HG02678 (cell line): ENCODE measurements at regions not wholly inside any gene's neighbourhood (a gene's known extent, or its start where the extent isn't known, plus 50 kb on each side); places are given as distances from the start of the nearest gene placed in this dataset.
"Not testable (repeated sequence)": the region's sequence is repeated elsewhere in the genome, so short reads cannot be mapped to it uniquely, and the experiment has no call there.

Experiments used
- ATAC-seq: cut with Tn5 transposase; IDR thresholded peaks from one replicate; pipeline ENCODE4 v1.9.1; 2021; ENCODE audit warnings: mild to moderate bottlenecking, moderate library complexity; ENCODE audit not compliant: unreplicated experiment

DNA sequence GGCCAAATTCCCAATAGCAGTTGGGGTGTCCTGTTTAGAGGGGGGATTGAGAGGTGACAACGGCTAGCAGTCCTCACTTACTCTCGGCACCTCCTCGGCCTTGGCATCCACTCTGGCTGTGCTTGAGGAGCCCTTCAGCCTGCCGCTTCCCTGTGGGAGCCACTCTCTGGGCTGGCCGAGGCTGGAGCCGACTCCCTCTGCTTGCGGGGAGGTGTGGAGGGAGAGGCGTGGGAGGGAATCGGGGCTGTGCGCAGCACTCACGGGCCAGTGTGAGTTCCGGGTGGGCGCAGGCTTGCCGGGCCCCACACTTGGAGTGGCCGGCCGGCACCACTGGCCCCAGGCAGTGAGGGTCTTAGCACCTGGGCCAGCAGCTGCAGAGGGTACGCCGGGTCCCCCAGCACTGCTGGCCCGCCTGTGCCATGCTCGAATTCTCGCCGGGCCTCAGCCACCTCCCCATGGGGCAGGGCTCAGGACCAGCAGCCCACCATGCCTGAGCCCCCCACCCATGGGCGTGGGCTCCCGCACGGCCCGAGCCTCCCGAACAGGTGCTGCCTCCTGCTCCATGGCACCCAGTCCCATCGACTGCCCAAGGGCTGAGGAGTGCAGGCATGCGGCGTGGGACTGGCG, 705.9 kb upstream of the ZNF804A start:
- ATAC-seq, result no peak

DNA sequence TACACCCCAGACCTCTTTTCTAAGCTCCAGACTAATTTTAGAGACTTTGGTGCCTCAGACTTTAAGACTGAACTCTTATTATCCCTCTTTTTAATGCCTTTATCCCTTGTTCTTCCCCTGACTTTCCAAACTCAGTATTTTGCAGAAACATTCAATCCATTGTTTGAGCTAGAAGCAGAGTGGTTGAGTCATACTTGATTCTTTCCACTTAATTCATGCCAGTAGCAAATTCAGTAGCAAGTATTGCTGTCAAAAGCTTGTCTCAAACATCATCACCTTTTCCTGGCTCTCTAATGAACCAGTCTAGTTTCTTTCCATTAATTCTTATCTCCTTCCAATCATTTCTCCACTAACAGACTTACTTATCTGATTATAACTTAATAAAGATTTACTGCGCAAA, 699.7 kb upstream of the ZNF804A start:
- ATAC-seq, result no peak

DNA sequence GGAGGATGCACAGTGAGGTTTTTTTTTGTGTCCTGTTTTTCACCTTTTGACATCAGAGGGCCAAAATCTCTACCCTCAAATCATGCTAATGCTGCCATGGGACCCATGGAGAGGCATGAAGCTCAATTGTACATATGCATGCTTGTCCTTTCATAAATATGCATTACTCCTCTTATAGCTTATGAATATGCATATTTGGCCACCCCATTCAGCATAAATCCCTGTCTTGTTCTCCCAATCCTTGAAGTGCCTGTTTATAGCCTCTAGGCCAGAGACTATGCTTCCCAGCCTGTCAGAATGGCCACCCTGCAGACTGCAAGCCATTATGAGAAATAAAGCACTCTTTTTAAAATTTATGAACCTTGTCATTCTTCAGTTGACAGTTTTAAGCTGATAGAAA, 696.4 kb upstream of the ZNF804A start:
- no peak for ATAC-seq

DNA sequence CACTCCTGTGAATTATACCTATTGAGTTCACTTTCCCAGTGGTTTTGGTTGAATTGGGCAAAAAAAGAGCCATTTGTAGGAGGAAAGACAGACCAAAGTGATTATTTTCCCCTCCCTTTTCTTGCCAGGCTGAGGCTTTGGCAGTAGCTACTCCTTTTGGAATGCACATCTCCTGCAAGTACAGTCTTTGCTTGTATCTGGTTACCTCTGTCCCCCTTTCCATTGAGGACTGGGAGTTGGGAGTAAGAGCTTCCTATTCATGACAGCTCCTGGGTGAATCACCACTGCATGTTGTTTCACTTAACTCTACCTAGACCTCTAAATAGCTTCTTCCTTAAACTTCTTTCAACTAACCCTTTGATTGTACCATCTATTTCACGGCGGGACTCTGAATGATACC, 695.3 kb upstream of the ZNF804A start:
- ATAC-seq, result no peak

DNA sequence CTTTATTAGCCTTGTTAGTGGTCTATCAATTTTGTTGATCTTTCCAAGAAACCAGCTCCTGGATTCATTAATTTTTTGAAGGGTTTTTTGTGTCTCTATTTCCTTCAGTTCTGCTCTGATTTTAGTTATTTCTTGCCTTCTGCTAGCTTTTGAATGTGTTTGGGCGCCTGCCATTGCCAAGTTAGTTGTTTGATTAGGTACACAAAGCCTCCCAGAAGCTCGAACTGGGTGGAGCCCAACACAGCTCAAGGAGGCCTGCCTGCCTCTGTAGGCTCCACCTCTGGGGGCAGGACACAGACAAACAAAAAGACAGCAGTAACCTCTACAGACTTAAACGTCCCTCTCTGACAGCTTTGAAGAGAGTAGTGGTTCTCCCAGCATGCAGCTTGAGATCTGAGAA, 682.3 kb upstream of the ZNF804A start:
- ATAC-seq, result not testable (repeated sequence)

DNA sequence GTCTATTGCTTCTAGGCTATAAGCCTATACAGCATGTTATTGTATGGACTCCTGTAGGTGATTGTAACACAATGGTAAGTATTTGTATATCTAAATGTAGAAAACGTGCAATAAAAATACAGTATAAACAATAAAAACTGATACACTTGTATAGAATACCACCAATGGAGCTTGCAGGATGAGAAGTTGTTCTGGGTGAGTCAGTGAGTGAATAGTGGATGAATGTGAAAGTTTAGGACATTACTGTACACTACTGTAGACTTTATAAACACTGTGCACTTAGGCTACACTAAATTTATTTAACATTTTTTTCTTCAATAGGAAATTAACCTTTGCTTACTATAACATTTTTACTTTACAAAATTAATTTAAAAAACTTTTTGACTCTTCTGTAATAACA, 679.2 kb upstream of the ZNF804A start:
- ATAC-seq, result no peak

DNA sequence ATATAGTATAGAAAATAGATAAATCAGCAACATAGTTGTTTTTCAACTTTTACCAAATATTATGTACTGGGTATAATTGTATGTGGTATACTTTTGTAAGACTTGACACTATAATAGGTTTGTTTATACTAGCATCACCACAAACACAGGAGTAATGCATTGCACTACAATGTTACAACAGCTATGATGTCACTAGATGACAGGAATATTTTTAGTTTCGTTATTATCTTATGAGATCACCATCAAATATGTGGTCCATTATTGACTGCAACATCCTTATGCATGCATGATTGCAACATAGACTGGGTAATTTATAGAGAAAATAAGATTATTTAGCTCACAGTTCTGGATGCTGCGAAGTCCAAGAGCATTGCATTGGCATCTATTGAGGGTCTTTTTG, 678.4 kb upstream of the ZNF804A start:
- ATAC-seq, result no peak

DNA sequence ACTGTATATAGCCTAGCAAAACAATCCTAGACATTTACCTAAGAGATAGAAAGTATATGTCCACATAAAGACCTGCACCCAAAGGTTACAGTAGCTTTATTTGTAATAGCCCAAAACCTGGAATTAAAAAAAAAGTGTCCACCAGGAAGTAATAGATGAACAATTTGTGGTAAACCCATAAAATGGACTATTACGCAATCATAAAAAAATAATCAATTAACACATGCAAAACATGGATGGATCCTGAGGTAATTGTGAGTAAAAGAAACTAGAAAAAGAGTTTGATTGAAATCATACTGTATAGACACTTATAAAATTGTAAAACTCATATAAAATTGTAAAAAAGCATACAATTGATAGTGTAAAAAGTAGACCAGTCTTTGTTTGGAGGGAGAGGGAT, 673.0 kb upstream of the ZNF804A start:
- no peak for ATAC-seq

DNA sequence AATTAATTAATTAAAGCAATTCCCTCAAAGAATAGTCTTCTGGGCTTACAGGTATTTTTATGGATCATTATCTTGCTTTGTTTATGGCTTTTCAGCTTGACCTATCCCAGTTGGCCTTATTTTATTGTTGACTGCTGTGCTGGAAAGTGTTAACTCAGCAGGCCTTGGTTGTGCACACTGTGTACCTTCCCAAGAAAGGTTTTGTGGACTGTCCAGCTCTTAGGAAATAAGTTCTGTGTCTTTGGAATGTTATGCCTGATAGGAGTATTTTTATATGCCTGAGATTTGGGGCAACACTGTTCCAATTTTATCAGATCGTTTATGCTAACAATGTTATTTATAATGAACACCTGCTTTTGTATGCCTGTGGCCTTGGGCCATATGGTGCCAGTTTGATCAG, 671.9 kb upstream of the ZNF804A start:
- no peak for ATAC-seq

DNA sequence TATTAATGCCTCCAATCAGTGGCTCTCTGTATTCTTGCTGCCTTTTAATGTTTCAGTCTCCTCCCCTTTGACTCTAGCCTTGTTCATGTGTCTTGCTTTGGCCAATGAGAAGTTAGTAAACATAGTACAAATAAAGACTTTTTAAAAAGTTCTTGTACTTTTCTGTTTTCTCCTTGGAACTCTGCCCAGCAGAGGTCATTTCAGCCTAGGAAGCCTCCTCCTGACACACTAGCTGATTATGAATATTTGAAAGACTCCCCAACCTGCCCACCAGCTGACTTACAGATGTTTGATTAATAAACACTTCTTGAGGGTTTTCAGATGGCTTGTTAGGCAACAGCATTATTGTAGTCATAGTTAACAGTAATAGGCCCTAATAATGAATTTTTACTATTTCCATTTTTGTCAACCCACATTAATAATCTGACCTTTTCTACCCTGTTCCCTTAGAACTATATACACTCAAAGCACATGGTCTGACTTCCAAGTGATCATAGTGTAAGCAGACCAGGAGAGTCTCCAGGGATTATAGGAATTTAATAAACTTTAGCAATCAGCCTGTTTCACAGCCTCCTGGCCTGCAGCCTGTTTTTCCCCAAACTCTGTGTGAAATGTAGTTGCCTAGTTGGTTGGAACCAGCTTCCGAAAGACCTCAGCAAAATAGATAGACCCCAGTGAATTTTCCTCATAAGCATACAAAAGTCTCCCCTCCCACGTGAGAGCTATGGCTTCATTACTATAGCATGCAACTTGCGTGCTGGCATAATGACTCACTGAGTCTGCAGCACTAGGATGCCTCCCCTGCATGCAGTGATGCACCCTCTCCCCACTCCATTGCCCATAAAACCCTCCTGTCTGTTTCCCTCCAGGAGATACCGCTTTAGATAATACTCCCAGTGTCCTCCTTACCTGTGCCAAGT, 670.7 kb upstream of the ZNF804A start:
- no peak for ATAC-seq

DNA sequence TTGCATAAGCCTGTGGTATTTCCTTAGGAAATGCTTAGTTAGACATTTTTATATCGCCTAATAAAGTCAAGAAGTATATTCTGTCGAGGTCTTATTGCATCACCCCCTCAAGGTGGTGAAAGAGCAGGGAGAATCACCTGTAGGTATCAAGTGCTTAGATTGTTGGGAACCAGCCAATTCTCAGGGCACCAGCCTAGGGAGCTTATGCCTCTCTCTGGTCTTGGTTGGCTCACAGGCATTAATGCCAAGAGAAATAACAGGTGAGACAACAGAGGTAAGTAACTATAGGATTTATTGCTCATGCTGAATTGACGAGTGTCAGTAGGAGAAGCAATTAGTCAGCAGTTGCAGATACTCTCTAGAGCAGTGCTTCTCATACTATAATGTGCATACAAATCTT, 663.3 kb upstream of the ZNF804A start:
- no peak for ATAC-seq

DNA sequence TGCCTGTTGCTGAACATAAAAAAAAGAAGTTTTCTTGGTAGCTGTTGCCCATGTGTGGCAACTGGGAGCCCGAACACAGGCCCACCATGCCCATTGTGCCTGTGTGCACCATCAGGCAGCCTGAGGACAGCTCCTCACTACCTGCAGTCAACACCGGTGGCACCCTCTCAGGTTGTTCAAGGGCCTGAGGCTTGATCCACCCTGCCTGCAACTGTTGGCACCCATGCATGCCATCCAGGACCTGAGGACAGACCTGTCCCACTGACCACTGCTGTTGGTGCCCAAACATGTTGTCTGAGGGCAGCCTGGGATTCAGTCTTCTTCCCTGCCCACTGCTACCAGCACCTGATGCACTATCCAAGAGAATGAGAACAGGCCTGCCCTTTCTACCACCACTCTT, 661.1 kb upstream of the ZNF804A start:
- ATAC-seq, result no peak

DNA sequence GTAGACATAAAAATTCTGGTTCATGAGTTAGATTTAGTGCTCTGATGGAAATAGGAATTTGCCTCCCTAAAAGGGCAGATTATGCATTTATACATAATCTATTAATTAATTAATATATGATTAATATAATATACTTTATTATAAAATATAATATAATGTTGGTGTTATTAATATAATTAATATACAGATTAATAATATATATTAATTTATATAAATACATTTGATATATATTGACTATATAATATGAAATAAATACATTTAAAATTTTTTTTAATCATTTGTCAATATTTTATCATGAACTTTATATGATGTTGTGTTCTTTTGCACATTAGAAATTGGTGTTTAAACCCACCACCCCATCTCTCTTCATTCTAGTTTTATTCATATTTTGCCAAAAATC, 652.1 kb upstream of the ZNF804A start:
- ATAC-seq, result no peak

DNA sequence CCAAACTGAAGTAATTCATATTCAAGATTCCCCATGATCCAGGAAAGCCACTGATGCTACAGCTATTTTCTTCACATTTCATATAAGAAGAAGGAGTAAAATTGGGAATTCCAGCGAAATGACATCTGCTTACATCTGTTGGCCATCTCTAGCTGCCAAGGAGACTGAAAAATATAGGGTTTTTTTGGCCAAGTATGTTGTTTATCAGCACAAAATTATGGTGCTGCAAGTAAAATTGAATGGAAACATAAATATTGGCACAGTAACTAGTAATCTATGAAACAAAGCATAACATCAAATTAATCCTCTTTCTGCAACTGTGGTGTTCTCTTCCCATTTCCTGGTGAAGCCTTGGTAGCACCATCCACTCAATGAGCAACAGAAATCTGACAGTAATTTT, 649.5 kb upstream of the ZNF804A start:
- ATAC-seq, result no peak

DNA sequence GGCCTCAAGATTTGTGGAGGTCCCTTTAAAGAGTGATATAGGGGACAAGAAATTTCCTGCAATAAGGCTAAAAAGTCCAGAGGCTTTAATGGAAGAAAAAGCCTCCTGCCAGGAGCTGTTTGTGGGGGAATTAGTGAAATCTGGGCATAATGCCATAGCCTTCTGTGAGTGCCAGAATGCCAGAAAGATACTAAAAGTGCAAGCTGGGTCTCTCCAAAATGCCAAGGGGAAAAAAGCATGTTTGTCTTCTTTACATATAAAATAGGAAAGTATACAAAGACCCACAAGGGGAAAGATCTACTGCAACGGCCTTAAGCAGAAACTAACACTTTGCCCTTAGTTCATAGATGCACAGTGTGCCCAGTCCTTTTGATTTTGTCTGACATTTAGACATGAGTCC, 647.7 kb upstream of the ZNF804A start:
- ATAC-seq, result no peak

DNA sequence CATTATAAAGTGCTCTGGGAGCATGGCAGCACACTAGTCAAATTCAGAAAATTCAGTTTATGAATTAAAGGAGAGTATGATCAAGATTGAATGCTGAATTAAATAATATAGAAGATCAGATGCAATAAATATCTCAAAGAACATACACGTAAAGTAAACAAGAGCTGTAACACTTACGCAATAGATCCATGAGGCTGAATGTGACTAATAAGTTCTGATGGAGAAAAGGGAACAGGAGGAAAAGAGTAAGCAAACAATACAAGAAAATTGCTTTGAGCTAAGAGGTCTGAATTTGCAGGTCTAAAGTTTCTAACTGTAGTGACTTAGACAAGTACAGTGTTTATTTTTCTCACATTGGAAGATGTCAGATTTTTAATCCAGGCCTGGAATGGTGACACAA, 646.7 kb upstream of the ZNF804A start:
- no peak for ATAC-seq

DNA sequence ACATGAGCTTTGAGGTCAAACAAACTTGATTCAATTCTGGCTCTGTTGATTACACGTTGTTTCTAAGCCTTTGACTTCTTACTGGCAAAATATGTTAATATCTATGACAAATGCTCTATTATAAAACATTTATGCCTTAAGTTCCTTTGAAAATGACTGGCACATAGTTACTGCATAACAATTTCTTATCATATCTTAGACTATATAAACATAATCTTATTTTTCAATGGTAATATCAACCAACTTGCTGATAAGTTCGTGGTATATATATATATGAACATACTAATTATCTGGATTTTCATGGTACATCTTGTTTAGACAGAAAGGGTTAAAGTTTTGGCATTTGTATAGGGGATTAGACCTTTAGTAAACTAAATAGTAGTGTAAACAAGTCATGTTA, 645.6 kb upstream of the ZNF804A start:
- ATAC-seq, result no peak

DNA sequence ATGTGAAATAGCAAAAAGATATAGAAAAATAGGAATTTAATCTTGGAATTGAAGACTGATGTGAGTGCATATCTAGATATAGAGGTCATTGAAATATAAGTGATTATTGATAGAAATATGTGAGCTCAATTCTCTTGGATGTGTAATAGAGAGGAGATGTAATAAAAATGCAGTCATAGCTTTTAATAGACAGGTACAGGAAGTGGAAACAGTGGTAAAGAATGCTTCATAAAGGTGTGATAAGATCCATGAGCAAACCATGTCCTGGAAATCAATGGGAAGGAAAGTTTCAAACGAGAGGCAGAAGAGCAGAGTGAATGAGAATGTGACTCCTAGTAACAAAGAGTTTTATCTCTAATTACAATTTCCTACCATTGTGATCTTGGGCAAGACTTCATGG, 634.7 kb upstream of the ZNF804A start:
- no peak for ATAC-seq

DNA sequence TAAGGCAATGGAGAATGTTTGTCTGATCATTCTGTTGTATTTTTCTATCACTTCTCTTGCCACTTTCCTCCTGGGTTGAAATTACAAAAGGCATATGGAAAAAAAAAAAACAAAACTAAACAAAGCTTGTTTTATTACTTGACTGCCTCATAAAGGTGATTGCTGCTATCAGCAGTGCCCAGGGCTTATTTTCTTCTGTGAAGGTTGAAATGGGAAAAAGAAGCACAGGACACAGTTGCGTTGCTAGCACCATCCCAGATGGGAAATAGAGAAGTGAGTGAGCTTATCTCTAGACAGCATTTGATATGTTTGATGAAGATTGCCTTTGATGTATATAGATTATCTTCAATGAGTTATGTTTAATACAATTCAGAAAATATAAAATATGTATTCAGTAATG, 633.8 kb upstream of the ZNF804A start:
- ATAC-seq, result no peak

DNA sequence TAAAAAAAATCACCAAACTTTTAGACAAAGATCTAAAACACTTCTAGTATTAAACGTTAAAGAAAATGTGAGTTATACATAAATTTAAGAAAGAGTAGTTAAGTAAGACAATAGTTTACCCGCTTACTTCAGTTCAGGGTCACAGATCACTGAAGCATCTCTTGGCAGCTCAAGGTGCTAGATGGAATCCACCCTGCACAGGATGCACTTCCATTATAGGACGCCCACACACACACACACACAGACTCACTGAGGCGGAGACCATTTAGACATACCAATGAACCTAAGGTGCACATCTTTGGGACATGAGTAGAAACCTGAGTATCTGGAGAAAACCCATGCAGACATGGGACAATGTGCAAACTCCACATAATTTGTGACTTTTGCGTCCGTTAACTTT, 630.6 kb upstream of the ZNF804A start:
- no peak for ATAC-seq

DNA sequence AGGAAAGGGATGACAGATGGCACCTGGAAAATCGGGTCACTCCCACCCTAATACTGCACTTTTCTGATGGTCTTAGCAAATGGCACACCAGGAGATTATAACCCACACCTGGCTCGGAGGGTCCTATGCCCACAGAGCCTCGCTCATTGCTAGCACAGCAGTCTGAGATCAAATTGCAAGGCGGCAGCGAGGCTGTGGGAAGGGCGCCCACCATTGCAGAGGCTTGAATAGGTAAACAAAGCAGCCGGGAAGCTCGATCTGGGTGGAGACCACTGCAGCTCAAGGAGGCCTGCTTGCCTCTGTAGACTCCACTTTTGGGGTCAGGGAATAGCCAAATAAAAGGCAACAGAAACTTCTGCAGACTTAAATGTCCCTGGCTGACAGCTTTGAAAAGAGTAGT, 622.7 kb upstream of the ZNF804A start:
- ATAC-seq, result not testable (repeated sequence)

DNA sequence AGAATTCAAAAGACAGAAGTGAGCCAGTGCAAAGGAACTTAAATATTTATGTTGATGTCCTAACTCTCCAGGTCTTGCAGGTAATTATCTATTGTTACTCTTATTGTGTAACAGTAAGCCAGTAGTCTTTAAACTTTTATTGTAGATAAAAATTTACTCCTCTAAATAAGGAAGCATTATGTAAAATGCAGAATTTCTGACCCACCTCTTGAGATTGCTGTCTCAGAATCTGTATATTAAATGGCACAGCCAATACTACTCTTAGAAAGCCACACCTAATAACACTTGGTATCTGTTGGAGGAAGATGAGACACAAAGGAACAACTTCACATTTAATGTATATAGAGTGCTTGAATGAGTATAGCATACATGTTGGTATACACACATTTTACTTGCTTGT, 613.5 kb upstream of the ZNF804A start:
- no peak for ATAC-seq

DNA sequence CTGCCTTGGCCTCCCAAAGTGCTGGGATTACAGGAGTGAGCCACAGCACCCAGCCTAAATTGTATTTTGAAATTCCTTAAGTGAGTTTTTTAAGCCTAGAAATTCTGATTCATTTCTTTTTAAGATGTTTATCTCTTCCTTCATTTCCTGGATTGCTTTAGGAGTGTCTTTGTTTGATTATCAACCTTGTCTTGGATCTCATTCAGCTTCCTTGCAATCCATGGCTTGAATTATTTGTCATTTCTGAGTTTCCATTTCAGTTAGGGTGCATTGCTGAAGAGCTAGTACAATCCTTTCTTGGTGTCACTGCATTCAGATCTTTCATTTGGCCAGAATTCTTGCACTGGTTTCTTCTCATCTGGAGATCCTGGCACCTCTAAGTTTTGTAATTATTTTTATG, 606.4 kb upstream of the ZNF804A start:
- no peak for ATAC-seq
